ENCODE measurements at regions not wholly inside any gene's neighbourhood (a gene's known extent, or its start where the extent isn't known, plus 50 kb on each side); places are given as distances from the start of the nearest gene placed in this dataset.
"Not testable (repeated sequence)": the region's sequence is repeated elsewhere in the genome, so short reads cannot be mapped to it uniquely, and the experiment has no call there.

DNA sequence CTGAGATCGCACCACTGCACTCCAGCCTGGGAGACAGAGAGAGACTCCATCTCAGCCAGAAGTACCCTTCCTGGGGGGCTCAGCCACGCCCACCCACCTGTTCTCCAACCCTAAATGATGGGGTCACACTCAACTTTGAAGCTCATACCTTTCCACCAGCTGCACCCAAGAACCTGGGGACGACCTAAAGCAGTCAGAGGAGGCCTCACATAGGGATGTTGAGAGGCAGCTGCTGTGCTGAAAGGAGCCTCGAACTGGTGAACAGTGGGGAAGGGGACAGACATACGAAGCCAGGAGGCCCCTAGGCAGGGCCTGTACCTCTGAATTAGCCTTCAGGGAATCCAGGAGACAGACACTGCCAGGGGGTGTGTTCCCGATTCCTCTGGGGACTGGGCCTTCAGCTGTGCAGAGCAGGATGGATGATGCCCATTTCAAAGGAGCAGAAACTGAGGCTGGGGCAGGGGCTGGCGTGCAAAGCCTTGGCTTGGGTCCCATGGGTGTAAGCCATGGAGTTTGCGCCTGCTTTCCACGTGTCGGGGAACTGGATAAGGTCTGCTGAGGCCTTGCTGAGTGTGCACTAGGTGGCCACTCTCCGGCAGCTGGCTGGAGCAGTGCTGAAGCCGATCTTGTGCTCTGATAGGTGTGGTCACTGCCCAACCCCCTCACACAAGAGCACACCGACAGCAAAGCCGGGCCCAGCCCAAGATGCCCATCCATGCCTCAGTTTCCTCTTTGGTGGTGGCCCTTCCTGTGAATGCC, 130.8 kb downstream of the CPZ start:
- Mint-ChIP-seq H3K36me3 (ENCODE audit: low read depth, unreplicated experiment) (no peaks in the 10 kb centered on the region), H3K27me3 (ENCODE audit: unreplicated experiment) (no peaks in the 10 kb centered on the region), H3K4me3 (ENCODE audit: unreplicated experiment) (no peak overlapping the region), H3K9me3 (ENCODE audit: unreplicated experiment) (no peaks in the 10 kb centered on the region), H3K4me1 (ENCODE audit: unreplicated experiment) (peaks cover 14% of the 10 kb centered on the region), H3K27ac (ENCODE audit: unreplicated experiment) (no peak overlapping the region)
- no peak for DNase-seq (ENCODE audit: low spot score)
- TF ChIP-seq, protein P1, sequence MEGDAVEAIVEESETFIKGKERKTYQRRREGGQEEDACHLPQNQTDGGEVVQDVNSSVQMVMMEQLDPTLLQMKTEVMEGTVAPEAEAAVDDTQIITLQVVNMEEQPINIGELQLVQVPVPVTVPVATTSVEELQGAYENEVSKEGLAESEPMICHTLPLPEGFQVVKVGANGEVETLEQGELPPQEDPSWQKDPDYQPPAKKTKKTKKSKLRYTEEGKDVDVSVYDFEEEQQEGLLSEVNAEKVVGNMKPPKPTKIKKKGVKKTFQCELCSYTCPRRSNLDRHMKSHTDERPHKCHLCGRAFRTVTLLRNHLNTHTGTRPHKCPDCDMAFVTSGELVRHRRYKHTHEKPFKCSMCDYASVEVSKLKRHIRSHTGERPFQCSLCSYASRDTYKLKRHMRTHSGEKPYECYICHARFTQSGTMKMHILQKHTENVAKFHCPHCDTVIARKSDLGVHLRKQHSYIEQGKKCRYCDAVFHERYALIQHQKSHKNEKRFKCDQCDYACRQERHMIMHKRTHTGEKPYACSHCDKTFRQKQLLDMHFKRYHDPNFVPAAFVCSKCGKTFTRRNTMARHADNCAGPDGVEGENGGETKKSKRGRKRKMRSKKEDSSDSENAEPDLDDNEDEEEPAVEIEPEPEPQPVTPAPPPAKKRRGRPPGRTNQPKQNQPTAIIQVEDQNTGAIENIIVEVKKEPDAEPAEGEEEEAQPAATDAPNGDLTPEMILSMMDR (IDR thresholded peaks at IDR 0.05; ENCODE audit: unreplicated experiment), result no peak

DNA sequence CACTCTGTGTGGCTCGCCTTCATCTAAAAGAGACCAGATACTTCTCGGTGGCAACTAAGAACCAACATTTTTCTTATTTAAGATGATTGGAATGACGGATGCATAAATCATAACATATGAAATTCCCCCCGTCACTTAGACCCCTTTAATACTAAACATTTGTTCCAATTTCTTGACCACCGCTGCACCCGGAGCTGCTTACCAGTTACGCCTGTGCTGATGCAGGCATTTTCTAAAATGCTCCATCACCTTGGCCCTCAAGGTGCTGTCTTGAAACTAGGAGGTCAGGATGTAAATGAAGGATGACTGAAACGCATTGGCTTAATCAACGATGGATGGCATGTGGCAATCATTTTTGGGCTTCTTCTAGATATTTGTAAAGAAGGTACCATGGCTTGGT, 130.0 kb downstream of the CPZ start:
- Mint-ChIP-seq H3K4me3 (ENCODE audit: unreplicated experiment) (no peak overlapping the region), H3K27me3 (ENCODE audit: unreplicated experiment) (no peaks in the 10 kb centered on the region)
- no peak for DNase-seq (ENCODE audit: low spot score)

DNA sequence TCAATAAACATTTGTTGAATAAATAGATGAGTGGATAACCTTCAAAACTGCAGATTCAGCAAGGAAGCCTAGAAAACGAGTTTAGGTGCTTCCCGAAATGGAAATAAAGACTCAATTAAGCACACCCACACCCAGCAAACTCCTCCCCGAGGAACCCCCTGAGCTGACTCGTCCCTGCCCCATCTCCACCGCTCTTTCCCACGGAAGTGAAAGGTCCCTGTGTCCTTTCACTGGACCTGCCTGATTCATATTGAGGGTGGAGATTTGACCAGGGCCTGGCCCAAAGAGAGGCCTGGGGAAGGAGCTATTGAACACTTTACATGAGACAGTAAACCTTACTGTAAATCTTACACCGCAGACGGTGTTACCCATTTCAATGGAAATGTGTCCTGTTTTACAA, 129.1 kb downstream of the CPZ start:
- Mint-ChIP-seq H3K36me3 (ENCODE audit: low read depth, unreplicated experiment) (no peaks in the 10 kb centered on the region), H3K27ac (ENCODE audit: unreplicated experiment) (no peak overlapping the region), H3K9me3 (ENCODE audit: unreplicated experiment) (no peaks in the 10 kb centered on the region), H3K27me3 (ENCODE audit: unreplicated experiment) (no peaks in the 10 kb centered on the region), H3K4me3 (ENCODE audit: unreplicated experiment) (no peak overlapping the region), H3K4me1 (ENCODE audit: unreplicated experiment) (no peaks in the 10 kb centered on the region)
- TF ChIP-seq, protein P1 (IDR thresholded peaks at IDR 0.05; ENCODE audit: unreplicated experiment), result no peak
- no peak for DNase-seq (ENCODE audit: low spot score)

More for the DNA sequence above, 130.0 kb downstream of the CPZ start:
- TF ChIP-seq, protein P1 (IDR thresholded peaks at IDR 0.05; ENCODE audit: unreplicated experiment), result no peak
- H3K9me3 Mint-ChIP-seq (ENCODE audit: unreplicated experiment), result no peaks in the 10 kb centered on the region
- H3K27ac Mint-ChIP-seq (ENCODE audit: unreplicated experiment), result no peak overlapping the region
- no peaks in the 10 kb centered on the region for H3K36me3 Mint-ChIP-seq (ENCODE audit: low read depth, unreplicated experiment)
- peaks cover 8% of the 10 kb centered on the region for H3K4me1 Mint-ChIP-seq (ENCODE audit: unreplicated experiment)

DNA sequence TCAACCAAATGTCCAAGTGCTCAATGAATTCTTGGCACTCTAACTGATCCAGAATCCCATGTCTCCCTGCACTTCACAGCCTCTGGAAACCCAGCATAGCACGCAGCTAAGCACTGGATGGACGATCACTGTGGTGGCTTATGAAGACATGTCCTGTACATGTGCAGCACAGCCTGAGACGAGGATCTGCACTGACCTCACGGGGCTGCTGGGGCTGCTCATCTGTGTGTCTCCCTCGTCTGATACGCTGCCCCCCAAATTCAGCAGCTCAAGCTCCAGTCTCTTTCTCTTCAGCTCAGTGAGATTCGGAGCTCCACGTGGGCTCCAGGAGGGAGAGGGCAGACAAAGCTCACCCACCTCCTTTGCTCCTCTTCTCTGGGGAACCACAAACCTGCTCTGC, 126.9 kb downstream of the CPZ start:
- Mint-ChIP-seq H3K36me3 (ENCODE audit: low read depth, unreplicated experiment) (no peaks in the 10 kb centered on the region), H3K4me1 (ENCODE audit: unreplicated experiment) (no peaks in the 10 kb centered on the region), H3K27me3 (ENCODE audit: unreplicated experiment) (no peaks in the 10 kb centered on the region), H3K9me3 (ENCODE audit: unreplicated experiment) (no peaks in the 10 kb centered on the region), H3K27ac (ENCODE audit: unreplicated experiment) (no peak overlapping the region), H3K4me3 (ENCODE audit: unreplicated experiment) (no peak overlapping the region)
- DNase-seq (ENCODE audit: low spot score), result no peak
- TF ChIP-seq, protein P1 (IDR thresholded peaks at IDR 0.05; ENCODE audit: unreplicated experiment), result no peak

DNA sequence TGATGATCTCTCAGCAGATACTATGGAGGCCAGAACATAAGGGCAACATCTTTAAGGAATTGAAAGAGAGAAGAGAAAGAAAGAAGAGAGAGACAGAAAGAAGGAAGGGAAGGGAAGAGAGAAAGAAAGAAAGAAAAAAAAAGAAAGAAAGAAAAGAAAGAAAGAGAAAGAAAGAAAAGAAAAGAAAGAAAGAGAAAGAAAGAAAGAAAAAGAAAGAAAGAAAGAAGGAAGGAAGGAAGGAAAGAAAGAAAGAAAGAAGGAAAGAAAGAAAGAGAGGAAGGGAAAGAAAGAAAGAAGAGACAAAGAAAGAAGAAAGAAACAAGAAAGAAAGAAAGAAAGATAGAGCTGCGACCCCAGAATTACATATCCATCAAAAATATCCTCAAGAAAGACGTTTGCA, 124.9 kb downstream of the CPZ start:
- not testable (repeated sequence) for H3K4me3 Mint-ChIP-seq (ENCODE audit: unreplicated experiment); H3K9me3 Mint-ChIP-seq (ENCODE audit: unreplicated experiment); DNase-seq (ENCODE audit: low spot score); H3K4me1 Mint-ChIP-seq (ENCODE audit: unreplicated experiment); H3K27ac Mint-ChIP-seq (ENCODE audit: unreplicated experiment); H3K27me3 Mint-ChIP-seq (ENCODE audit: unreplicated experiment); H3K36me3 Mint-ChIP-seq (ENCODE audit: low read depth, unreplicated experiment)

Data from endothelial cell (in vitro differentiated cells).